IPS-NIHi7 (cell line): ENCODE measurements at regions not wholly inside any gene's neighbourhood (a gene's known extent, or its start where the extent isn't known, plus 50 kb on each side); places are given as distances from the start of the nearest gene placed in this dataset.
A peak's percentile ranks its signal among the peaks of the same experiment; 100 is the strongest.
"Not testable (repeated sequence)": the region's sequence is repeated elsewhere in the genome, so short reads cannot be mapped to it uniquely, and the experiment has no call there.

Source experiments
- DNase-seq: peaks from one replicate; pipeline ENCODE4 v3.0.0; 2012; ENCODE audit warnings: mixed read lengths; ENCODE audit errors: extremely low spot score

DNA sequence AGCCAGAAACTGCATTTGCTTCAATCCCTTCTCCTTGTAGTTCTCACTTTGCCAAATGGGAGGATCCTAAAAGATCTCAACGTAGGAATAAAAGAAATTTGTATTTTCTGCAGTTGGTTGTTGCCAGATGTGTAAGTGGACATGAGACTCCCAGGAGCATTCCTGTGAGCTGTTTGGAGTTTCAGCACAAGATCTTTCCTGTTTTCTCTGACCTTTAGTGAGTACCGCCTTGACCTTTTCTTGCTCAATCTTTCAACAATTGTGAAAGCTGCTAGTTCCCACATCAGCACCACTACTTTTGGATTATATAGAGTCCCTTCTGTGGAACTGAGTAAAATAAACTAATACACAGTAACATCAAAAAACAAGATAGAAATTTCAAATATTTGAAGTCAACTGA, 683.8 kb upstream of the PABPC4L start:
- no peak for DNase-seq

DNA sequence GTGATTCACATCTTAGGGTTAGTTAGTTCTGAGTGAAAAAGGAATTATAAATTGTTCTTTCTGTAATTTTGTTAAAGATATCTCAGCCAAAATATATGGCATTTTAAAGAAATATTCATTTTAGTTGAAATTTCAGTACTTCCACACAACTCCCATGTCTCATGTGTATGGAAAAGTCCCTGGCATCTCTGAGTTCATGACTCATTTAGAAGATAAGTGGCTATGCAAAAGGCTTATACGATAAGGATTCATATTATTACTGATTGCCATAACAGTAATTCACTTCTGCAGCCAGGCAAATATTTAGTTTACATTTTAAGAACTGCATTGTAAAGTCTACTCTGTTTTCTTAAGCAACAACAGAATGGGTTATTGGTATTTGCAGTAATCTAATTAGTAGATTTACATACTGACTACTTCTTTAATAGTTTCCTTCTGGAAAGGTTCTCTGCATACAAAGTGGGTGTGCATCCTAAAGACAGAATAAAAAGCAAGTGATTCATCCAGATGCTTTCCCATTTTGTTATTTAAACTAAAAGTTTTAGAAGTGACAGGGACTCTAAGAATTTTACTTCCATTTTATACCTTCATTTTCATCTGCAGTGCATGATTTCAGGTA, 682.4 kb upstream of the PABPC4L start:
- no peak for DNase-seq

DNA sequence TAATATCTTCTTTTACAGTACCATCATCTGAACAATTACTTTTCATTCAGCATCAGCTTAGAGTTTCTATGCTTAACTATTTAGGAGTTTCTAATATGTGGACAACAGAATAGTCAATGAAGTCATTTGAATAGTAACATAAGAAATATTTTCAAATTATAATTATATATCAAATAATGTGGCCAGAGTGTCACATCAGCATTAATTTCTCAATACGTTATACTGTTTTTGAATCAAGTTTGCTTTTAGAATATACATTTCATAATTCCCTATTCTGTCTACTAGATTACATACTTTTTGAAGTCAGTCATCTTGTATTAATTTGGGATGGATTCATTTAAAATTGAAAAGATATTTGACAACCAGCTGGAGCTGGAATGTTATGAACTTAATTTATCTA, 677.4 kb upstream of the PABPC4L start:
- no peak for DNase-seq

DNA sequence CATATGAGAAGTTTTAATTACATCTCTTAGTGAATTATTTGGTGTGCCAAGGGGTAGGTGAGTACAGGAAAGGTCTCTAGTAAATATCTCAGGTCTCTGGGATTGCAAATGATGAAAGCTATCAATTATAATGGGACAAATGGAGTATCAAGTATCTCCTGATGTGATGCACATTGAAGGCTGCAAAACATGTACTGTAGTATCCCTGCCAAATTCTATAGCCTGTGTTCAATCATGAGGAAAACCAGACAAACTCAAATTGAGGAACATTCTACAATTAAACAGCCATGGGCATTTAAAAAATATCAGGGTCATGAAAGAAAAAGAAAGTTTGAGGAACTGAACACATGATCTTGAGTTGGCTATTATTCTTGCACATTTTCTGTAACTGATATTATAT, 665.4 kb upstream of the PABPC4L start:
- no peak for DNase-seq

DNA sequence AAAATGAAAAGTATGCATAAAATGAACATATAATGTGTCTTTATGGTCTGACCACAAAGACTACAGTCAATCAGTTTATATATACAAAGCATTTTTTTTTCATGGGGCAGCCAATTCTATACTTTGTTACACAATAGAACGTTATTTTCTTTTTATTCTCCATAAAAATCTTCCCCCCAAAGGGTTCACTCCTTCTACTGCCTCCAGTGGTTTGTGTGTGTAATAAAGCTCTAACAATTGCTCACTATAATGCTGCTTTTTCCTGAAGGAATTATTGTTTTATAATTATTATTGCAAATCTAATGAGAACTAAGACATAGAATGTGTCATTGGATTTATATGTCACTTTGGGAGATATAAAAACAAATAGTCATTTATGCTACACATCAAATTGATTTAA, 664.1 kb upstream of the PABPC4L start:
- no peak for DNase-seq

DNA sequence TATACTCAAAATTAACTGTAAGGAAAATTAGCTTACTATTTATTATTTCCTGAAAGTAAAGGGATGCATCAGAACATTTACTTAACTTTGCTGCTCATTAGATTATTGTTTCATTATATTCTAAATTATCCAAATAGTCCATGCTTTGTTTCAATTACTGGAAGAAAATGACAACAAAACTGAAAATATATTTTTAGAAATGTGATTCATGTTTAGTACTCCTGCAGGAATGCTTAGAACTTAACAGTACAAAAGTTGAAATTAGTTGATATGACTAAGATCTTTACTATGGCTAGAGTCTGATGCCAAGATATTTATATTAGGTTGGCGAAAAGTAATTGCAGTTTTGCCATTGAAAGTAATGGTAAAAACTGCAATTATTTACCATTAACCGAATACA, 660.5 kb upstream of the PABPC4L start:
- no peak for DNase-seq

DNA sequence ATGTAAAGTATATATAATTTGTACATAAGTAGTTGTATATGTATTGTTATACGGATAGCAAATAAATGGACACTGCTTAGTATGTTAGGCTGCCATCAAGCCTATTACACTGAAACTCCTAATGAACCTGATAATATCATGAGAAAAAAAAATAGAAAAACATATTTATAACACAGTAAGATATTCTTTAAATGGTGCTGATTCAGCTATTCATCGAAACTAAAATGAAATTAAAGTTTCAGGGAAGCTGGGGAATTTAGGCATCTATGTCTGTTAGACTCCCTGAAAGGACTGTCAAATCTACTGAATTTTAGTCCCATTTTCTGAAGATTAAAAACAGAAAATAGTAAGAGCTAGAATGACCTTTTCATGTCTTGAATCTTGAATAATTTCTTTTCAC, 647.1 kb upstream of the PABPC4L start:
- DNase-seq = no peak

DNA sequence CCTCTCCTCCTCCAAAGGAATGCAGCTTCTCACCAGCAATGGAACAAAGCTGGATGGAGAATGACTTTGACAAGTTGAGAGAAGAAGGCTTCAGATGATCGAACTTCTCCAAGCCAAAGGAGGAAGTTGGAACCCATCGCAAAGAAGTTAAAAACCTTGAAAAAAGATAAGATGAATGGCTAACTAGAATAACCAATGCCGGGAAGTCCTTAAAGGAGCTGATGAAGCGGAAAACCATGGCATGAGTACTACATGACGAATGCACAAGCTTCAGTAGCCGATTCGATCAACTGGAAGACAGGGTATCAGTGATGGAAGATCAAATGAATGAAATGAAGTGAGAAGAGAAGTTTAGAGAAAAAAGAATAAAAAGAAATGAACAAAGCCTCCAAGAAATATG, 629.2 kb upstream of the PABPC4L start:
- not testable (repeated sequence) for DNase-seq

DNA sequence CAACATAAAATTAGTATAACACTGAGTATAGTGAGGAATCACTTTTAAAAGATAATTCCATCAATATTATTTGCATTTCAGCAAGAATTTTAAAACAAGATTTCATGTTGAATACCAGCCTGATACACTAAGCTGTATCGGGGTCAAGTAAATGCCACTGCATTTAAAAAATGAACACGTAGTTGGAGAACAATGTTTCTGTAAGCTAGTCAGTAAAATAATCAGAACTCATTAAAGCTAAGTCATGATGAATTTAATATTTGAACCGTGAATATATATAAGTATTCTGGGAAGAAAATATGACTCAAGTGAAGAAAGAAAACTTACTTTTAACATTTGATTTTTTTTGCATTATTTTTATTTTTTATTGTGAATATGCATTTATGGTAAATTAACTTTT, 611.0 kb upstream of the PABPC4L start:
- DNase-seq = no peak

DNA sequence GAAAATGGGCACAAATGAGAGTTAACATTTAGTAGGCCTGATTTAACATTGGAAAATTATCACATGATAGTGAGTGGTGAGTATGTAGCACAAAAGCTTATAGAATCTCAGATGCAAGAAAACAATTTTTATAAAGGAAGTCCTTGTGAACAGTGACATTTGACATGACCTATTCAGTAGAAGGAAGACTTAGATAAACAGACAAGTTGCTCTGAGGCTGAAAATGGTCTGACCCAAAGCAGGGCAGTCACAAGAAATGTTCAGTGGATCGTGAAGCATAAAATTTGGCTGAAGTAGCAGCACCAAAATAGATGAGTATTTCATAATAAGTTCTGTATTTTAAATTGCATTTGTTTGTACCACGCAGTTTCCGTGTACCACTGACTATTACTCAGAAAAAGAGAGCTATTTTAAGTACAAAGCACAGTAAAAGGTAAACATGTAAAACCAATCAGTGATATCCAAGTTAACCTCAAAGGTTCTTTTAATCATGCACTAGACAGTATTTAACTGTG, 605.7 kb upstream of the PABPC4L start:
- no peak for DNase-seq

DNA sequence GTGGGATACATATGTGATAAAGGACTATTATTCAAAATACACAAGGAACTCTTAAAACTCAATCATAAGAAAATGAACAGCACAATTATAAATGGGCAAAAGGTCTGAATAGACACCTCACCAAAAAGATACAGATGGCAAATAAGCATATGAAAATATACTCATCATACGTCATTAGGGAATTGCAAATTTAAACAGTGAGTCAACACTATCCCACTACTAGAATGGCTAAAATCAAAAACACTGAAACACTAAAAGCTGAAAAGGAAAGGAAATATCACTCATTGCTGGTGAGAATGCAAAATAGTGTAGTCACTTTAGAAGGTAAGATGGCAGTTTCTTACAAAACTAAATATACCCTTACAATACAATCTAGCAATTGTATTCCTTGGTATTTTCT, 597.0 kb upstream of the PABPC4L start:
- no peak for DNase-seq

DNA sequence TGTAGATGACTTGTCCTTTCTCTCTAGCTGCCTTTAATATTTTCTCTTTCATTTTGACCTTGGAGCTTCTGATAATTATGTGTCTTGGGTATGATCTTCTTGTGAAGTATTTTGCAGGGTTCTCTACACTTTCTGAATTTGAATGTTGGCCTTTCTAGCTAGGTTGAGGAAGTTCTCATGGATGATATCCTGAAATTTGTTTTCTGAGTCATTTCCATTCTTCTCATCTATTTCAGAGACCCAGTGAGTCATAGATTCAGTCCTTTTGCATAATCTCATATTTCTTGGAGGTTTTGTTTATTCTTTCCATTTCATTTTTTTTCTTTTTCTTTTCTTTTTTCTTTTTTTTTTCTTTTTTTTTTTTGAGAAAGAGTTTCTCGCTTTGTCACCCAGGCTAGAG, 585.7 kb upstream of the PABPC4L start:
- DNase-seq = no peak

DNA sequence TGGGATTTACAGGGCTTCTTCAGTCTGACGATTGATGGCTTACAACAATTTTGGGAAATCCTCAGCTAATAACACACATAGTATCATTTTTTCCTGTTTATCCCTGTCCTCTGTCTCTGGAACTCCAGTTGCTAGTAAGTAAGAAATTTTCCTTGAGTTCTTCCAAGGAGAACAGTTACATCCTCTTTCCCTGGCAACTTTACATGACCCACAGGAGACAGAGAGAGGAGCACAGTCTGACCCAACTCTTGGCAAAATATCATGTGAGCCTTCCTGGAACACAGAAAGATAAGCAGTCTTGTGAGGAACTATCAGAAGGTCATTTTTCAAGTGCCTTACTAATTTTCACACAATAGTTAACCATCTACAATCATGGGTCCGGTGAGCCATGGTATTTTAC, 578.7 kb upstream of the PABPC4L start:
- DNase-seq = no peak

DNA sequence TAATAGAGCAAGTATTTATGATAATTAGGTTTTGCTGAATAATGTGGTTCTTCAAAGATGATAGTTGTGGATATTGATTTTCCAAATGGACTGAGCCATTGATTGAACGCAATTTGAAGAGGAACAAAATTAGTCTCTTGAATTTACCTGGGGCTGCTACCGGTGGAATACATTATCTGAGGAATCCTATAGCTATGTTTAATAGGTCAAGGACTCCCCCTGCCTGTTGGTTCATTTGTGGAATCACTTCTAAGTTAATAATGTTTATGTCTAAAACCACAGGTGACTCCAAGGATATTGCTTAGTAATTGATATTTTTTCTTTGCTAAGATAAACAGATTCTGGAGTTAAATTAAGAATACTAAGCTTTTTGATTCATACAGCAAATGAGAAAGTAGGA, 576.0 kb upstream of the PABPC4L start:
- peak; percentile 31 for DNase-seq

DNA sequence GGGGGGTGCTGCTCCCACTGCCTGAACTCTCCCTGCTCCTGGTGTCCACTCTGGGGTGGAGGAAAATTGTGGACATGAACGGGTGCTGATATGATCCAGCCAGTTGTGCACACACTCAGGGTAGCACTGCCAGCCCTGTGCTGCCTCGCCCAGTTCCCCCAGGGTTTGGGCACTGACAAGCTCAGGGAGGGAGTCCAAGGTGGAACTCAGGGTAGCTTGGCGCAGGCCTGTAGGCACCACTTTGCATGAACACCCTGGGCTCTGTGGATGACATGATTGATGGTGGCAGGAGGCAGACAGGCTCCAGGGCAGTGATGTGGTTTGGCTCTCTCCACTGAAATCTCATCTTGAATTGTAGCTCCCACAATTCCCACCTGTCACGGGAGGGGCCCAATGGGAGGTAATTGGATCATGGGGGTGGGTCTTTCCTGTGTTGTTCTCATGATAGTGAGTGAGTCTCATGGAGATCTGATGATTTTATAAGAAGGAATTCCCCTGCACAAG, 572.0 kb upstream of the PABPC4L start:
- DNase-seq = no peak

DNA sequence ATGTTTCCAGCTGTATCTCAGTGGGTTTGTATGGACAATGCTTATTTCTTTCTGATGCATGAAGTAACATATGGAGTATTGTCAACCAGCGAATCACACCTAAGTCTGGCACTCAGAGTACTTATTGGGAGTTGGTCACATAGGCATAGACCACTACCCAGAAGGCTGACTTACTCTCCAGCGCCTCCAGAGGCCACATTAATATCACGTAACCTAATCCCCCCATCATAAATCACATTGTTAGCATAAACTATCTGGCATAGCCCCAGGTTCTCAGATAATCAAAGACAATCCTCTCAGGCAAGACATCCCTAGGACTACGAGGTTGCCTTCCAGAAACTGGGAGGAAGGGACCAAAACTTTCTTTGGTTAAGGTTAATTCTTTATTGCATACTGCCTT, 560.5 kb upstream of the PABPC4L start:
- peak; percentile 24 for DNase-seq

DNA sequence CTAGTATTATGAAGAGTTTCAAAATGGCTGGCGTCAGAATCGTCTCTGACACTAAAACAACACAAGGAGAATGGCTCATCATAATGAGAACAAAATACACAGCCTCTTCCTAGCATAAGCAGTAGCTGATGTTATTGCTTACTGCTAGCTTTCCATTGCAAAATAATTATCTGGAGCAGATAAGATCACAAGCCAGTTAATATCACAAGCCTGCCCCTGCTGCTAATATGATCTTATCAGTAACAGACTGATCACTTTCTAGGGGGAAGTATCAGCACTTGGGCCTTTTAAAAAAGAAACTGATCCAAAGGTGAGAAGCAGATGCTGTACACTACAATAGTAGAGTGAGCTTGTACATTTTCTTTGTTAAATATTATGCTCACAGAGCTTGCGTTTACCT, 554.8 kb upstream of the PABPC4L start:
- no peak for DNase-seq

DNA sequence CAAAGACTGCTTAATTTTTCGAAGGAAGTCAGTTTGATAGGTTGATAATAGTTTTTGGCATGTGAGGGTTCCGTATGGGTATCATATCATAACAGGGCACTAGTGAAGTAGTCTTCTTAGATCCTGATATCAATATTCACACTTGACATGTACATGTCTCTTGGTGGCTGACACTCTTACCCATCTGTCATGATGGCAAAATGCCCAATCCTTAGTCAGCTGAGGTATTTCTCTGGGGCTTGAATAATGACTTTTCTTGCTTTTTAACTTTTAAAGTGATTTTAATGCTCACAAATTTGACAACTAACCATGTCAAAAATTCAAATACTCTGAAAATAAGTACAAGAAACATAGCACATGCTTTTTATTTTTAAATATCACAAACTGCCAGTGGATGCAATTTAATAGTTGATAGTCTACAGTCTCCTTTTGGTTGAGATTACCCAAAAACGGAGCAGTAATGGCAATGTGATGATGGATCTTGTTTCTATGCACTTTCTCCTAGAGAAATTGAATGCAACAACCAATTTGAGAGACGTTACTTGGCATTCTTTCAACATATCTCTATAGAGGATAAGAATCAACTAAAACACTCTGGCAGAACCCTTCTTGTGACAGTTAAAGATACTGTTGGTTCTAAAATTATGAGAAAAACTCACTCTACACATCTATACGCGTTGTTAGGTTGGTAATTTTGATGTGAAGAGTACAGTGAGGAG, 552.9 kb upstream of the PABPC4L start:
- no peak for DNase-seq

DNA sequence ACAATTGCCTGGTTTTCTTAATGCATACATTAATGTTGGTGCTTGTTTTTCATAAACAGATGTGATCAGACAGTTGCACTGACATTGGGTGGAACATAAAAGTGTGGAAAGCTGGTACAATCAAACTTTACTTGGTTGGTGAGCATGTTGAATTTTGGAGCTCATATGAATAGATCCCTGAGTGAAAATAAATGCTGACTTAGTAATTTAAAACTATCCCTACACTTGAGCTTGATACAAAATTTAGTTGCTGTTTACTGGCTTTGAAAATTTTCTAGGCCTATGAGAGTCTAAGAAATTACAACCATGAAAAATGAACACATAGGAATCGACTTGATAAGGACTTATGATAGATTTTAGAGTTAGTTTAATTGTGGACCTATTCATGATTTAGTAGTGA, 551.8 kb upstream of the PABPC4L start:
- no peak for DNase-seq

DNA sequence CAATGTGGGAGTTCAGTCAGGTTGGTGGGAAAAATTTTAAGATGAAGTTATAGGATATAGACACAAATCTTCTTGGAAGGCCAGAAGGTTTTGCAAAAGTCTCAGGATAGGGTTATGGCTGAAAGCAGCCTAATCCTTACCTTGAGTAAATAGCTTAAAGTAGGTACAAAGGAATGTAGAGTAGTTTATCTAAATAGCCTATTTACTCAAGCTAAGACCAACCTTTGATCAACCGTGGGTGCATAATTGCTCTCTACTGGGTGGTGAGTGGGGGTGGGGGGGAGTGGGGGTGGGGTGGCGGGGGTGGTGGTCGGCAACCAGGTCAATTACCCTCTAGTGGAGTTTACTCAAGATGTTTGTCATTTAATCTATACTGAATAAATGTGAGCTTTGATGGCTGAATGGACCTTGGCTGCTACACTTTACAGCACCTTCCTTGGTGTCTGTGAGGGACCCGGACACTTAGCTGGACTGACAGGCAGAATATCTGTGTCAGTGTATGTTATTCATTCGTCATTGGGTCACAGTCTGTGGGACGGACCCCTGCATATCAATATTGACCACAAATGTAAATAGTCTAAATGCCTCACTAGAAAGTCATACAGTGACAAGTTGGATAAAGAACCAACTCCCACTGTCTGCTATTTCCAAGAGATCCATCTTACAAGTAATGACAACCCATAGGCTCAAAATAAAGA, 545.7 kb upstream of the PABPC4L start:
- peak; percentile 8 for DNase-seq

DNA sequence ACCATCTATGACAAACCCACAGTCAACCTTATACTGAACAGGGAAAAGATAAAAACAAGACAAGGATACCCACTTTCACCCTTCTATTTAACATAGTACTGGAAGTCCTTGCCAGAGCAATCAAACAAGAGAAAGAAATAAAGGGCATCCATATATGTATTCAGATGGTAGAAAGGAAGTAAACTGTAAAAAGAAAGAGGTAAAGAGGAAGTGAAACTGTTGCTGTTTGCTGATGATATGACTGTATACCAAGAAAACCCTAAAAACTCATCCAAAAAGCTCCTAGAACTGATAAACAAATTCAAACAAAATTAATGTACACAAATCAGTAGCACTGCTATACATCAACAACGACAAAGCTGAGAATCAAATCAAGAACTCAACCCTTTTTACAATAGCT, 538.7 kb upstream of the PABPC4L start:
- no peak for DNase-seq

DNA sequence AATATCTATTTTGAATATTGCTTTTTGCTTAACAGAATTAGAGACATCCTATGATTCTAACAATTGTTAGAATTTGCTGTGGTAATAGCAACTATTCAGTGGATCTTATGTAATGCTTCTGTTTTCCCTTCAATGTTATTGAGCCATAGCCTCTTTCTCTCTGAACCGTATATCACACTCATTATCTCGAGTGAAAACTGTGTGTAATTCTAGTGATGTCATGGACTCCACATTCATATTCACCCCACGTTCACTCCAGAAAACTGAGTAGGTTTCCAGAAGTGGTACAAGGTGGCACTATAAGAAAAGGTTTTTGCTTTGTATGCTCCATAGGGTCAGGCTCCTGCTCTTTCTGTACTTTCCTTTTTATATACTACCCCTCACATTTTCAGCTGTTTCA, 534.3 kb upstream of the PABPC4L start:
- DNase-seq = no peak

DNA sequence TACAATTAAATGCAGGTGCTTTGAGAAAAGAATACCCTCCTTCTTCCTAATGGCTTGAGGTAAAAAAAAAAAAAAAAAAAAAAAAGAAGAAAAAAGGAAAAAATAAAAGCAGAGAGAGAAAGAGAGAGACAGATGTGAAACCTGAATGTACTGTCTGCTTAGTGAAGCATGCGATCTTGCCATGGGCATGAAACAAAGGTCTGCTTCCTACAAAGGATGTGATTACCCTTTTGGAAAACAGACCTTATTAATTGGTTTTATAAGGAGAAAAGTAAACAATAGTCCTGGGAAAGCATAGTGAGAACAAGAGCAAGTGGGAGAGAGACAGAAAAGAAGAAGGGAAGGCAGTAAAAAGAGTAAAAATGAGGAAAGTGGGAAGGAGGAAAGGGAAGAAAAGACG, 526.1 kb upstream of the PABPC4L start:
- no peak for DNase-seq
